AG04449 (cell line): ENCODE measurements at regions not wholly inside any gene's neighbourhood (a gene's known extent, or its start where the extent isn't known, plus 50 kb on each side); places are given as distances from the start of the nearest gene placed in this dataset.

Experiments
- CTCF ChIA-PET: fragments of 350-600 bp; formaldehyde crosslinking; extraction: SDS; loops from one replicate; lab custom pipeline; 2021; ENCODE audit warnings: antibody characterized with exemption; lab: Yijun Ruan, JAX
- POLR2A ChIA-PET: fragments of 400-600, 350-600 bp; formaldehyde crosslinking; extraction: SDS; loops from one replicate; lab custom pipeline; 2020; ENCODE audit warnings: antibody characterized with exemption, inconsistent platforms; lab: Yijun Ruan, JAX
- DNase-seq: peaks from one replicate; pipeline ENCODE4 v3.0.0-alpha.2; 2010; ENCODE audit warnings: low read depth, low spot score
- H3K4me3 ChIP-seq: 2 replicates; pipeline ENCODE4 v1.5.1; 2011; ENCODE audit warnings: low read depth, mild to moderate bottlenecking, control low read depth, low read length
- TF ChIP-seq, protein P1 (sequence below): IDR thresholded peaks from one replicate; pipeline ENCODE4 v1.5.1; 2011; ENCODE audit warnings: mild to moderate bottlenecking, moderate library complexity, low read length, control low read depth, inconsistent platforms; ENCODE audit not compliant: insufficient read depth; ENCODE audit errors: missing control alignments

DNA sequence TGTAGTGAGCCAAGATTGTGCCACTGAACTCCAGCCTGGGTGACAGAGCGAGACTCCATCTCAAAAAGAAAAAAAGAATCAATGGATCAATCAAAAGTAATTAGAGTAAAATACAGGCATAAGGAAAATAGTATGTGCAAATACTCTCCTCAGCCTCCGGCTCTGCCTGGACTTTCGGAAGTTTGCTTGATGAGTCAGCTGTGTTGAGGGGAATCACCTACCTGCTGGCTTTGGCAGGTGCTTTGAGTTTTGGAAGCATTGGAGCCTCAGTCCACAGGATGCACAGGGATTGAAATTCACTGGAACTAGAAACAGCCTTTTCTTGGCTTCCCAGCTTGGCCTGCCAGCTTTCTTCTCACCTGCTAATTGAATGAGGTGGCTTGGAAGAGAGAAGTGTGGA is 268.2 kb downstream of the PCNX1 start:
- H3K4me3 ChIP-seq, result no peak overlapping the region
- DNase-seq, result no peak
- TF ChIP-seq, protein P1, sequence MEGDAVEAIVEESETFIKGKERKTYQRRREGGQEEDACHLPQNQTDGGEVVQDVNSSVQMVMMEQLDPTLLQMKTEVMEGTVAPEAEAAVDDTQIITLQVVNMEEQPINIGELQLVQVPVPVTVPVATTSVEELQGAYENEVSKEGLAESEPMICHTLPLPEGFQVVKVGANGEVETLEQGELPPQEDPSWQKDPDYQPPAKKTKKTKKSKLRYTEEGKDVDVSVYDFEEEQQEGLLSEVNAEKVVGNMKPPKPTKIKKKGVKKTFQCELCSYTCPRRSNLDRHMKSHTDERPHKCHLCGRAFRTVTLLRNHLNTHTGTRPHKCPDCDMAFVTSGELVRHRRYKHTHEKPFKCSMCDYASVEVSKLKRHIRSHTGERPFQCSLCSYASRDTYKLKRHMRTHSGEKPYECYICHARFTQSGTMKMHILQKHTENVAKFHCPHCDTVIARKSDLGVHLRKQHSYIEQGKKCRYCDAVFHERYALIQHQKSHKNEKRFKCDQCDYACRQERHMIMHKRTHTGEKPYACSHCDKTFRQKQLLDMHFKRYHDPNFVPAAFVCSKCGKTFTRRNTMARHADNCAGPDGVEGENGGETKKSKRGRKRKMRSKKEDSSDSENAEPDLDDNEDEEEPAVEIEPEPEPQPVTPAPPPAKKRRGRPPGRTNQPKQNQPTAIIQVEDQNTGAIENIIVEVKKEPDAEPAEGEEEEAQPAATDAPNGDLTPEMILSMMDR, result no peak
- ChIA-PET CTCF (interaction anchor here (0.9 to 2.1 kb wide), 3 partner anchors 9 to 26 kb away, joined by 3 to 6 read pairs (median 4); no protein-coding TSS in a partner anchor), POLR2A (no interaction called here)

DNA sequence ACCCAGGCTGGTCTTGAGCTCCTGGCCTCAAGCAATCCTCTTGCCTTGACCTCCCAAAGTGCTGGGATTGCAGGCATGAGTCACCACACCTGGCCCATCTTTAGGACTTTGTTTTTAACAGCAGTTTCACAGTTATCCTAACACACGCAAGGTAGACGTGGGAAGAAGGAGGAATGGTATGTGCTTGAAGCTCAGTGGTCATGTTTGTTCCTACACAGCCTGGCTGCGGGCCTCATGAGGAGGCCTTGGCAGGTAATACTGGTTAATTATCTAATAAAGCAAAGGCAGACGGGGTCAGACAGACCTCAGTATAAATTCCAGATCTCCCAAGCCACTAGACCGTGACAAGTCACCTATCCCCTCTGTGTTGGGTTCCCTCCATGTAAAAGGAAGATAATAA is 271.8 kb downstream of the PCNX1 start:
- ChIA-PET CTCF (interaction anchor here (1.5 kb wide), 1 partner anchor 13 kb away, joined by 5 read pairs; no protein-coding TSS in a partner anchor), POLR2A (no interaction called here)
- TF ChIP-seq, protein P1, result no peak
- H3K4me3 ChIP-seq, result no peak overlapping the region
- DNase-seq, result no peak

DNA sequence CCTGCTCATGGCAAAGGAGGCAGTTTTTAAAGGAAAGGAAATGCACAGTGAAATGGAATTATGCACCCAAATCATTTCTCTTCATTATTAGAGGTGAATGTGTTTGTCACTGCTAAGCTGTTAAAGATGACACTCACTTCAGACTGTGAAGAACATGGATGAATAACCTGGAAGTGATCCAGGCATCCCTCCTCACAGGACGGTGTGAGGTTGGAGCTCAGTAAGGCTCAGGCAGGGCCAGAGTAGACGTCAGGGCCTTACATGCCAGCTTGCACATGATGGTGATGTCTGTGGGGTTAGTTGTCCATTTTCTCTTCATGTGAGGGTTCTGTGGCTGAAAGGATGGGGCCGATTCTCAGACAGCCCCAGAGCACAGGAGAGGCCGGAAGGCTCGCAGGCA is 273.1 kb downstream of the PCNX1 start:
- POLR2A ChIA-PET, result no interaction called here
- CTCF ChIA-PET, result interaction anchor here (0.8 kb wide), 1 partner anchor 14 kb away, joined by 3 read pairs; no protein-coding TSS in a partner anchor
- TF ChIP-seq, protein P1, result no peak

DNA sequence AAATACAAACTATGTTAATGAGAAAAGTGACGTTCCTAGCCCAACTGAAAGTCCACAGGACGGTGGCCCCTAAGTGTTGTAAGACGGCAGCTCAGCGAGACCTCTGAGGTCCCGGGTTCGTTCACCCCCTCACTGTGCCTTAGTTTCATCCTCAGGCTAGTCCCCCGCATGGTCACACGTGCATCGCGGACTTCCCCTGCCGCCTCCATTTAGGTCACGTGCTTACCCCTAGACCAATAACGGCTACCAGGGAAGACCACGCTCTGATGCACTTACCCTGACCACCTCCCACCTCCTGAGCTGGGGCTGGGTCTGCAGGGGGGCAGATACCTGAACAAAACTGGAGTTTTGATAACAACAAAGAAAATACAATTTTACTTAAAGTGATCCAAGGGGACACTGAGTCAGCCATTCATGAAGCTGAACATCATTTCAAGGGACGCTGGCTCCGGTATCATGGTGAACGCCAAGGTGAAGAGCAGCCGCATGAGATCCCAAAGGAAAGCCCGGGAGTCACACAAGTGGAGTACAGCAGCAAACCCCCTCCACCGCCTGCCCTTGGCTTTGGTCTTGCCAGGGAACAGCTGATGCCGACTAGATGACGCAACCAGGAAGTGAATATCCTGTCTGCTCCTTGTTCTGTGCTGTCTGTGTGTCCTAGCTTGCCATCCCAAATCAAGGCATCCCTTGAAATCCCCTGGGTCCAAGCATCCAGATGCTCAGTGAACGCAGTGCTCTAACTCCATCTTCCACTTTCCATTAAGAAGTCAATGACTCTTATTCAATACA is 274.1 kb downstream of the PCNX1 start:
- ChIA-PET POLR2A (no interaction called here), CTCF (interaction anchor here (0.8 to 1.1 kb wide), 2 partner anchors 15 kb away, joined by 3 to 4 read pairs; no protein-coding TSS in a partner anchor)
- DNase-seq, result no peak
- TF ChIP-seq, protein P1, result no peak
- no peak overlapping the region for H3K4me3 ChIP-seq

More for the DNA sequence above, 273.1 kb downstream of the PCNX1 start:
- no peak for DNase-seq
- H3K4me3 ChIP-seq, result no peak overlapping the region

DNA sequence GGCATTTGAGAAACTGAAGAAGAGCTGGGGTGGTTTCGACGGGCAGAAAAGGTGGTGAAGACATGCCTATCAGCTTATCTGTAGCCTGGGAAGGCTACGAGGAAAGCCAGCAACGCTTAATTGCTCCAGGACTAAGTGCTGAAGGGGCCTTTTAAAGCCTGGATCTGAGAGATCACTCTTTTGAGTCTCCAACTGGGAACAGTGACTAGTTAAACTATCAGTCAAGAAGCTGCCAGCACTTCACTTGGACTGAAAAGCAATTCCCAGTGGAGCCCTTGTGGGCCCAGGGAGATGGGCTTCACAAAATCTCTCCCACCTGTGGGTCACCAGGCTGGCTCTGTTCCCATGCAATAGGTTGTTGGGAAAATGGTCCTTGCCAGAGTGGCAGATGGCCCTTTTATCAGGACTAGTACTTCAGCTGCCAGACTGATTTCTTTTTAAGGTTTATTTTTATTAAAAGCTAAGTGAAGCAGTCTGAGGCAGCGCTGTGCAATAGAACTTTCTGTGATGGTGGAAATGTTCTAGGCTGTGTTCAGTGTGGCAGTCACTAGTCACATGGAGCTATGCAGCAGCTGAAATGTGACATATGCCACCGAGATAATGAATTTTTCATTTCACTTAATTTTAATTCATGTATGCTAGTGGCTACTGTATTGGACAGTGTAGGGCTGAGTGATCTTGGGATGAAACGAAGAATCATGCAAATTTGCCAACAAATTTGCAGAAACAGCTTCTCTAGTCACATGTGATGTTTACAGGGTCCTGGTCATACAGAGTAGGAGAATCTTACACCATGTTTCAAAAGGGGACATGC is 276.8 kb downstream of the PCNX1 start:
- H3K4me3 ChIP-seq, result no peak overlapping the region
- no peak for DNase-seq
- TF ChIP-seq, protein P1, result no peak
- CTCF ChIA-PET, result interaction anchor here (1.2 to 1.3 kb wide), 2 partner anchors 9 to 25 kb away, joined by 3 to 6 read pairs; no protein-coding TSS in a partner anchor
- POLR2A ChIA-PET, result no interaction called here
